ENCODE measurements at regions not wholly inside any gene's neighbourhood (a gene's known extent, or its start where the extent isn't known, plus 50 kb on each side); places are given as distances from the start of the nearest gene placed in this dataset.

- no peak overlapping the region for H3K27ac ChIP-seq (ENCODE audit: low read depth, low read length, poor library complexity, severe bottlenecking)
- no peak for TF ChIP-seq EZH2 (IDR thresholded peaks at IDR 0.05; ENCODE audit: borderline replicate concordance, low read depth, low read length, poor library complexity, severe bottlenecking)
- H3K36me3 ChIP-seq (ENCODE audit: insufficient read depth, low read length, poor library complexity, severe bottlenecking): no peaks in the 10 kb centered on the region
Observed at GRCh38 chr12:113568021-113568420, 96.3 kb upstream of the LHX5 start.

GRCh38 chr12:113565368-113565767, 93.7 kb upstream of the LHX5 start:
- ChIA-PET CTCF (interaction anchor here (0.6 kb wide), 1 partner anchor 252 kb away, joined by 5 read pairs; no protein-coding TSS in a partner anchor), POLR2A (ENCODE audit: low non-redundant PET) (no interaction called here)
- Histone ChIP-seq H3K36me3 (ENCODE audit: insufficient read depth, low read length, poor library complexity, severe bottlenecking) (no peaks in the 10 kb centered on the region), H3K27ac (ENCODE audit: low read depth, low read length, poor library complexity, severe bottlenecking) (no peak overlapping the region), H3K4me1 (ENCODE audit: insufficient read depth, low read length, poor library complexity, severe bottlenecking) (no peaks in the 10 kb centered on the region), H3K4me3 (ENCODE audit: low read depth, low read length, poor library complexity, severe bottlenecking) (no peak overlapping the region), H3K27me3 (replicated peaks; ENCODE audit: insufficient read depth, low read depth, low read length, poor library complexity) (peaks cover 70% of the 10 kb centered on the region), H3K9me3 (ENCODE audit: low read depth, low read length, poor library complexity, severe bottlenecking) (no peaks in the 10 kb centered on the region)
- BruUV-seq (replicated peaks): no TSS peak
- intact Hi-C loops (cut with micrococcal nuclease; ENCODE audit: unreplicated experiment): no loop called here
- no peak for DNase-seq (ENCODE audit: low spot score)
- TF ChIP-seq EZH2 (IDR thresholded peaks at IDR 0.05; ENCODE audit: borderline replicate concordance, low read depth, low read length, poor library complexity, severe bottlenecking) (peak; percentile 49), CTCF (conservative IDR thresholded peaks at IDR 0.05; ENCODE audit: low read depth, low read length) (no peak)

More at GRCh38 chr12:113568021-113568420, 96.3 kb upstream of the LHX5 start:
- BruUV-seq (replicated peaks): no TSS peak
- no peak for DNase-seq (ENCODE audit: low spot score)
- ChIA-PET POLR2A (ENCODE audit: low non-redundant PET) (no interaction called here), CTCF (no interaction called here)
- intact Hi-C loops (cut with micrococcal nuclease; ENCODE audit: unreplicated experiment): no loop called here
- no peak overlapping the region for H3K4me3 ChIP-seq (ENCODE audit: low read depth, low read length, poor library complexity, severe bottlenecking)
- no peaks in the 10 kb centered on the region for H3K9me3 ChIP-seq (ENCODE audit: low read depth, low read length, poor library complexity, severe bottlenecking)
- peaks cover 61% of the 10 kb centered on the region for H3K27me3 ChIP-seq (replicated peaks; ENCODE audit: insufficient read depth, low read depth, low read length, poor library complexity)
- no peaks in the 10 kb centered on the region for H3K4me1 ChIP-seq (ENCODE audit: insufficient read depth, low read length, poor library complexity, severe bottlenecking)

- no peaks in the 10 kb centered on the region for H3K9me3 ChIP-seq (ENCODE audit: low read depth, low read length, poor library complexity, severe bottlenecking)
- ChIA-PET CTCF (no interaction called here), POLR2A (ENCODE audit: low non-redundant PET) (no interaction called here)
- H3K27me3 ChIP-seq (replicated peaks; ENCODE audit: insufficient read depth, low read depth, low read length, poor library complexity): peaks cover 60% of the 10 kb centered on the region
- H3K27ac ChIP-seq (ENCODE audit: low read depth, low read length, poor library complexity, severe bottlenecking): no peak overlapping the region
- H3K4me3 ChIP-seq (ENCODE audit: low read depth, low read length, poor library complexity, severe bottlenecking): no peak overlapping the region
- no TSS peak for BruUV-seq (replicated peaks)
- no peak for DNase-seq (ENCODE audit: low spot score)
- H3K4me1 ChIP-seq (ENCODE audit: insufficient read depth, low read length, poor library complexity, severe bottlenecking): no peaks in the 10 kb centered on the region
- no peak for TF ChIP-seq CTCF (conservative IDR thresholded peaks at IDR 0.05; ENCODE audit: low read depth, low read length)
- TF ChIP-seq EZH2 (IDR thresholded peaks at IDR 0.05; ENCODE audit: borderline replicate concordance, low read depth, low read length, poor library complexity, severe bottlenecking): no peak
- H3K36me3 ChIP-seq (ENCODE audit: insufficient read depth, low read length, poor library complexity, severe bottlenecking): no peaks in the 10 kb centered on the region
- intact Hi-C loops (cut with micrococcal nuclease; ENCODE audit: unreplicated experiment): no loop called here
Observed at GRCh38 chr12:113561068-113561780, 89.6 kb upstream of the LHX5 start.

- no peak overlapping the region for H3K27ac ChIP-seq (ENCODE audit: low read depth, low read length, poor library complexity, severe bottlenecking)
- no peaks in the 10 kb centered on the region for H3K36me3 ChIP-seq (ENCODE audit: insufficient read depth, low read length, poor library complexity, severe bottlenecking)
- H3K27me3 ChIP-seq (replicated peaks; ENCODE audit: insufficient read depth, low read depth, low read length, poor library complexity): peaks cover 49% of the 10 kb centered on the region
- H3K4me1 ChIP-seq (ENCODE audit: insufficient read depth, low read length, poor library complexity, severe bottlenecking): no peaks in the 10 kb centered on the region
- BruUV-seq (replicated peaks): no TSS peak
- ChIA-PET POLR2A (ENCODE audit: low non-redundant PET) (no interaction called here), CTCF (no interaction called here)
- no peak overlapping the region for H3K4me3 ChIP-seq (ENCODE audit: low read depth, low read length, poor library complexity, severe bottlenecking)
- DNase-seq (ENCODE audit: low spot score): no peak
- TF ChIP-seq EZH2 (IDR thresholded peaks at IDR 0.05; ENCODE audit: borderline replicate concordance, low read depth, low read length, poor library complexity, severe bottlenecking) (no peak), CTCF (conservative IDR thresholded peaks at IDR 0.05; ENCODE audit: low read depth, low read length) (no peak)
- no peaks in the 10 kb centered on the region for H3K9me3 ChIP-seq (ENCODE audit: low read depth, low read length, poor library complexity, severe bottlenecking)
- intact Hi-C loops (cut with micrococcal nuclease; ENCODE audit: unreplicated experiment): no loop called here
Observed at GRCh38 chr12:113559466-113559865, 87.8 kb upstream of the LHX5 start.

Measured in A673 (cell line).